ENCODE measurements at regions not wholly inside any gene's neighbourhood (a gene's known extent, or its start where the extent isn't known, plus 50 kb on each side); places are given as distances from the start of the nearest gene placed in this dataset.
A peak's percentile ranks its signal among the peaks of the same experiment; 100 is the strongest.

DNA sequence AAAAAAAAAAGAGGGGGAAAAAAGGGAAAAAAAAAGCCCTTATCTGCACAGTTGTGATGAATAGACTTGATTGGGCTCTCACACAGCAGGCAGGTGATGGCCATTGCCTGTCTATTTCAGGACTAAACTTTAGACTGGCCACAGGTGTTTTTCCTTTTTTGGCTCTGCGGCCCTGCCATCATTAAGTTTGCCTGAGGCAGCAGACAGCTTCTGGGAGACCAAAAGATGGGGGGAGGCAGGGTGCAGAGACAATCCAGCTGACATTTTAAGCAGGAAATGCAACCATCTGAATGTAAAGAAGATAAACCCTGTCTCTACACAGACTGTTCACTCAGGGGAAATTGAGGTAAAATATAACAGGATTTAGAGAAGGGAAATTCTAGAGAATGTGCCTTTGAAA is 295.0 kb upstream of the KCNH8 start:
- TF ChIP-seq, protein P1, sequence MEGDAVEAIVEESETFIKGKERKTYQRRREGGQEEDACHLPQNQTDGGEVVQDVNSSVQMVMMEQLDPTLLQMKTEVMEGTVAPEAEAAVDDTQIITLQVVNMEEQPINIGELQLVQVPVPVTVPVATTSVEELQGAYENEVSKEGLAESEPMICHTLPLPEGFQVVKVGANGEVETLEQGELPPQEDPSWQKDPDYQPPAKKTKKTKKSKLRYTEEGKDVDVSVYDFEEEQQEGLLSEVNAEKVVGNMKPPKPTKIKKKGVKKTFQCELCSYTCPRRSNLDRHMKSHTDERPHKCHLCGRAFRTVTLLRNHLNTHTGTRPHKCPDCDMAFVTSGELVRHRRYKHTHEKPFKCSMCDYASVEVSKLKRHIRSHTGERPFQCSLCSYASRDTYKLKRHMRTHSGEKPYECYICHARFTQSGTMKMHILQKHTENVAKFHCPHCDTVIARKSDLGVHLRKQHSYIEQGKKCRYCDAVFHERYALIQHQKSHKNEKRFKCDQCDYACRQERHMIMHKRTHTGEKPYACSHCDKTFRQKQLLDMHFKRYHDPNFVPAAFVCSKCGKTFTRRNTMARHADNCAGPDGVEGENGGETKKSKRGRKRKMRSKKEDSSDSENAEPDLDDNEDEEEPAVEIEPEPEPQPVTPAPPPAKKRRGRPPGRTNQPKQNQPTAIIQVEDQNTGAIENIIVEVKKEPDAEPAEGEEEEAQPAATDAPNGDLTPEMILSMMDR (IDR thresholded peaks at IDR 0.05; ENCODE audit: extremely low read depth, missing control alignments), result no peak
- DNase-seq (ENCODE audit: low spot score), result no peak

DNA sequence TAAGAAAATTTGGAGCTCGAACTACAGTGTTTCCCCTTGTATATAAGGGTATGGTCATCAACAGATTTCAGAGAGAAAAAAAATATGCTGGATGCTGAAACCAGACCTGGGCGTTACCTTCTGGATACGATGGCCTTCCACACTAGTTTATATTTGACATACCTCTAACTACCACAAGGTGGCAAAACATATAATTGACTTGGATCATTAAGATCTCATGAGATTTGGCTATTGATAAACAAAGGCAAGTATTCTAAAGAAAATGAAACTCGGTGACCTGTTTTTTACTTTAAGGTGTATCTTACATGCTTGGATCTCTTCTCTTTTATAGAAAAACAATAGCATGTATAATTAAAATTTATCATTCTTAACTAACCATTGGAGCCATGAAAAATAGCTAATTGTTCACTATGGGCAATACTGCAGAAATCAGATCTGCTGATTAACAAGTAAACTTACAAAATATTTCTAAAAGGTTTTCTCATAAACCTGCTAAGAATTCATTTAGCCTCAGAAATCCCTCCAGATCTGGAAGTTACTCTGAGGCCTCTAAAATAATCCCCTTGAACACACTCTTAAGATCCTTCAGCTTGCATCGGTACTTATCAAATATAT is 300.6 kb upstream of the KCNH8 start:
- TF ChIP-seq, protein P1 (IDR thresholded peaks at IDR 0.05; ENCODE audit: extremely low read depth, missing control alignments), result peak; percentile 17
- DNase-seq (ENCODE audit: low spot score), result peak; percentile 11

DNA sequence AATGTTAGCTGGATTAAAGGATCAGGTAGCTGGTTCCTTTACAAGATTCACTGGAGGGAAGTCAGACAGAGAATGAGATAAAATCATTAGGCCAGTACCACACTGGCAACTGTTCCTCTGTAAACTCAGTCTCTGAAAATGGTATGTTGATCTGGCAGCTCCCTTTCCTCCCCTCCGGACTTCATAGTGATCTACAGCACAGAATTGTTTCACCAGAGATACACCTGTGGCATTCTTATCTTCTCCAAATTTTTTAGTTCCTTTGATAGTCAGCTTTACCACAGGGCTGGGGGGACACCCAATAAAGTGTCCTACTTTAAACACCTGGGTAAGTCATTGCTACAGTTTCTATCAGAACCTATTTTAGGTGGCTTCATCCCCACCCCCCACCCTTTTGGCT is 304.3 kb upstream of the KCNH8 start:
- DNase-seq (ENCODE audit: low spot score), result no peak
- TF ChIP-seq, protein P1 (IDR thresholded peaks at IDR 0.05; ENCODE audit: extremely low read depth, missing control alignments), result no peak

DNA sequence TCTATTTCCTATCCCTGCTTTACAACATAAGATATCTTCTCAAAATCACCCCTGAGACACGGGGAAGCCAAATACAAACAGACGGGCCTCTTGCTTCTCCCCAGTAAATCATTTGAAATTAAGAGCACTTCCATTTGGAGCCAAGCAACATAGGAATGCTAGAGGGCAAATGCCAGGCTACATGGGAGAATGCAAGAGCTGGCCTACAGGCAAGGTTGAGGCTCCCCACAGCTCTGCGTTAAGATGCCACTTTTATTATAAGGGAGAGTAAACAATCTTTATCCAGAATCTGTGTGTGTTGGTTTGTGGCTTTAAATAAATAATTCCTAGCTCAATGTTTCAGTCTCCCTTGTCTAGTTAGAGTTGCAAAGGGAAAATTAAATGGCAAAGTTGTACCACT is 305.1 kb upstream of the KCNH8 start:
- TF ChIP-seq, protein P1 (IDR thresholded peaks at IDR 0.05; ENCODE audit: extremely low read depth, missing control alignments), result no peak
- no peak for DNase-seq (ENCODE audit: low spot score)

DNA sequence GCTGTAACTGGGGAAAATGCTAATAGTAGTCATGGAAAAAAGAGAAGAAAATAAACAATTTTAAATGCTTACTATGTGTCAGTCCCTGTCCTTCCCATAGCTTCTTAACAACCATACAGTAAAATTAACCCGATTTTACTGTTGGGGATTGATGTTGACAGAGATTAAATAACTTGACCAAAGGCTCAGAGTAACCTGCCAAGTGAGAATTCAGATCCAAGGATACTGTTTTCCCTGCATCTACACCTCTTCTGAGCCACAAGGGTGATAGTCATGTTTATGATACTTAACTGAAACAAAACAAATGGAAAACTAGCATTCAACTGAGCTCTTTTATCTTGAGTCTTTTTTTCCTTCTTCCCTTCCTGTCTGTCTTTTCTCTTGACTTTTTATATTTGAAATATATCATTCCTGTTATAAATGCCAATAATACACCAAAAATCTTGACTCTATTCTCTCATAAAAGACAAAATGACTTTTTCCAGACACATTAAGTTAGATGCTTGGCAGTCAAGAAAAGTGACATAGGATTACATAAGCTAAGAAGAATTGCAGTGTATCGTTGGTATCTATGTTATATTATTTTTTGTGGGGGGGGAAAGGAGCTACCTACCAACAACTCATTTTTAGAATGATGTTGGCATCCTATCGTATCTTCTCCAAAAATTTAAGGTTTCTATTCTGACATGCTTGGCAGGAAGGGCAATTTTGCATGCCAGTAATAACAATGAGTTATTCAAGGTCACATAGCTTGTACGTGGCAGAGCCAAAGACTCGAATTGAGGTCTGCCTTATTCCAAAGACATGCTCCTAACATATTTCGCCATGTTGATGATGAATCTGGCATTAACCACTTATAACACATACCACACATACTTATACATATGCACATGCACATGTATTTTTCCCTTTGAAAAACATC is 306.6 kb upstream of the KCNH8 start:
- TF ChIP-seq, protein P1 (IDR thresholded peaks at IDR 0.05; ENCODE audit: extremely low read depth, missing control alignments), result no peak
- no peak for DNase-seq (ENCODE audit: low spot score)

DNA sequence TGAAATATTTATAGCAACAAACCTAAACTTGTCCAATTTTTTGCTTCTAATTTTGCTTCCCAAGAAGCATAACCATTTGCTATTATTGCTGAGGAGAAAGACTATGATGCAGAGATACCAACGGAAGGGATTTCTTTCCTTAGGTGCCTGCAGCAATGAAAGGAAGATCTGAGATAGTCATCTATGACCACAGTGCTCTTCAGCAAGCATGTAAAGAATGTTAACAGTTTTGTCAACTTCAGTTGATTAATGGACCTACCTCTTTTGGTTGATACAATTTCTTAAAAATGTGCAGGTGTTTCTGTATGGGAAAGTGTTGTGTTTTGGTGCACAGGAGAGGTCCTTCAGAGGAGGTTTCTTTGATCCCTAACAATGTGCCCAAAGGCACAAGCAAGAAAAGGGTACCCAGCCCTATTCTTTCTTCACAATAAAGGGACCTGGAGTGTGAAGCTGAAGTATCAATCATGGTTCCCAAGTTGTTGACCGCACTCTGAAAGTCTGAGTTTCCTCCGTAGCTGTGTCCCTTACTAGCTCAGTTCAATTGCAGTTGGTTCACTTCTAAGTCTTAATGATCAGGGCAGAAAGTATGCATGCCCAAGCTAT is 307.7 kb upstream of the KCNH8 start:
- DNase-seq (ENCODE audit: low spot score), result no peak
- TF ChIP-seq, protein P1 (IDR thresholded peaks at IDR 0.05; ENCODE audit: extremely low read depth, missing control alignments), result no peak

DNA sequence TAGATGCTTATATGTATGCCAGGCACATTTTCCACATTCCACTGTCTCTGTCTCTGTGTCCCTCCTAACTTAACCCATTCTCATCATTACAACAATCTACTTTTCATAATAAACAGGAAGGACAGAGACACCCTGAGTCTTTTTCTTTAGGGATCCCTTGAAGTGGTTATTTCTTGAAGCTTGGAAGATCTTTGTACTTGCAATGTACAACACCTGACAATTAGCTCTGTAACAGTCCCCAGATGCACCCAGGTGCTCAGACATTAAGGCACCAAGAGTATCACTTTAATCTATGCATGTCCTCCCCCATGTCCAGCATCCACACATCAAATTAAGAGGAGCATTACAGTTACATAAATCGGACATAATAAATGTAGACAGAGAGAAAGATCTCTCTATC is 309.6 kb upstream of the KCNH8 start:
- no peak for DNase-seq (ENCODE audit: low spot score)
- TF ChIP-seq, protein P1 (IDR thresholded peaks at IDR 0.05; ENCODE audit: extremely low read depth, missing control alignments), result no peak
